Panc1 (cell line): ENCODE measurements at regions not wholly inside any gene's neighbourhood (a gene's known extent, or its start where the extent isn't known, plus 50 kb on each side); places are given as distances from the start of the nearest gene placed in this dataset.

Experiments
- ATAC-seq: fragments of 200-7000 bp; cut with Tn5 transposase; 2 replicates; pipeline ENCODE4 v1.9.1; 2020; ENCODE audit warnings: mild to moderate bottlenecking, moderate library complexity
- BruUV-seq: library from RNA; stranded (reverse); fragments of 400-500 nt; replicated peaks from 2 replicates; lab custom pipeline; 2021; lab: Mats Ljungman, UMichigan
- CTCF ChIA-PET: fragments of 300-600 bp; sonication (Branson Sonifier 250); formaldehyde crosslinking; loops from one replicate; lab custom pipeline; 2022; ENCODE audit warnings: antibody characterized with exemption; lab: Charles Lee
- POLR2A ChIA-PET: fragments of 300-600 bp; sonication (Branson Sonifier 250); formaldehyde crosslinking; loops from one replicate; lab custom pipeline; 2022; ENCODE audit warnings: antibody characterized with exemption; lab: Charles Lee
- DNase-seq: peaks from one replicate; pipeline ENCODE4 v3.0.0-alpha.2; 2010; ENCODE audit warnings: low read depth, low spot score
- H3K27ac ChIP-seq: 2 replicates; pipeline ENCODE4 v1.5.1; 2011; ENCODE audit warnings: mild to moderate bottlenecking, low read length, inconsistent platforms
- H3K27me3 ChIP-seq: fragments of 200-500 bp; sonication (Bioruptor generic); 2 replicates; pipeline ENCODE4 v1.6.0; 2014; ENCODE audit warnings: low read length, inconsistent platforms; ENCODE audit not compliant: control insufficient read depth, insufficient read depth
- H3K36me3 ChIP-seq: fragments of 200-500 bp; sonication (Bioruptor generic); 2 replicates; pipeline ENCODE4 v1.5.1; 2014; ENCODE audit warnings: inconsistent platforms, mild to moderate bottlenecking, low read length, moderate library complexity; ENCODE audit not compliant: control insufficient read depth, insufficient read depth
- H3K4me1 ChIP-seq: 2 replicates; pipeline ENCODE4 v1.5.1; 2011; ENCODE audit warnings: inconsistent platforms, mild to moderate bottlenecking, low read length, moderate library complexity; ENCODE audit not compliant: control insufficient read depth, insufficient read depth
- H3K4me3 ChIP-seq, 2 experiments: 2 replicates each; pipeline ENCODE4 v1.5.1; 2011 to 2012; ENCODE audit warnings: low read depth in 2 of 2, low read length in 2 of 2, mild to moderate bottlenecking in 2 of 2, inconsistent platforms in 1 of 2, moderate library complexity in 1 of 2
- H3K9me3 ChIP-seq: fragments of 200-500 bp; sonication (Bioruptor generic); 2 replicates; pipeline ENCODE4 v1.5.1; 2014; ENCODE audit warnings: low read depth, mild to moderate bottlenecking, inconsistent platforms, low read length, moderate library complexity; ENCODE audit not compliant: control insufficient read depth, insufficient read depth
- POLR2AphosphoS5 ChIP-seq: IDR thresholded peaks from 2 replicates; pipeline ENCODE4 v1.6.1; 2012; ENCODE audit warnings: mild to moderate bottlenecking, low read depth, low read length, moderate library complexity
- SIN3A ChIP-seq: IDR thresholded peaks from 2 replicates; pipeline ENCODE4 v1.6.1; 2012; ENCODE audit warnings: low read depth, mild to moderate bottlenecking, low read length, moderate library complexity, borderline replicate concordance; ENCODE audit not compliant: insufficient read depth
- TCF7L2 ChIP-seq: IDR thresholded peaks from 2 replicates; pipeline ENCODE4 v1.6.1; 2011; ENCODE audit warnings: mild to moderate bottlenecking, low read depth, low read length, inconsistent platforms
- in situ Hi-C: cut with HindIII; loops from 2 replicates; pipeline ENCODE4 v1.10.0; 2016; ENCODE audit warnings: low sequenced_read_pairs, low pct_unique_long_range_greater_than_20kb
- intact Hi-C: fragments of 100-400 bp; cut with micrococcal nuclease; formaldehyde crosslinking; loops from one replicate; pipeline ENCODE4 v1.10.0; 2022; ENCODE audit not compliant: unreplicated experiment
- TF ChIP-seq, protein P1 (sequence below): fragments of 450-650 bp; IDR thresholded peaks from 2 replicates; pipeline ENCODE4 v1.5.1; 2017; ENCODE audit warnings: mild to moderate bottlenecking
- TF ChIP-seq, protein P2 (sequence below), 2 experiments: IDR thresholded peaks; 2 replicates each; pipeline ENCODE4 v1.6.1; 2011 to 2012; ENCODE audit warnings: low read depth in 2 of 2, control low read depth in 1 of 2, low read length in 1 of 2, mild to moderate bottlenecking in 1 of 2, moderate library complexity in 1 of 2; ENCODE audit not compliant: insufficient read depth in 1 of 2

DNA sequence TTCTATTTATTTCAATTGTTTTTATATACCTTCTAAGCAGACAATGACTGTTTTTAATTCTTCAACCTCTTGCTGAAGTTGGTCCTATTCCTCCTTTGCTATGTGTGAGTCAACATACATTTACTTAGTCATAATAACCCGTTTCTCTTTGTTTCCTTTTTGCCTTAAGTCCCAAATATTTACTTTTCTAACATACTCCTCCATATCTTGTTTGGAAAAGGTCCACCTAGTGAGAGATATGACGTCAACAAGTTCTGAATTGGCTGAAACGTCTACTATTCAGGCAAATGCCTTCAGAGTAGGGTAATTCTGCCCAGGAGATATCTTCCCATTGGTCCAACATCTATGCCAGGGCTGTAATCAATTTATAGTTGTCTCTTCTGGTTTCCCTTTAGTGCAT is 179.3 kb upstream of the GEMIN8 start:
- in situ Hi-C loops (no loop called here), intact Hi-C loops (no loop called here)
- no peak for ATAC-seq
- POLR2A ChIA-PET: no interaction called here
- no peak for DNase-seq
- Histone ChIP-seq H3K27ac (no peak overlapping the region), H3K4me1 (no peaks in the 10 kb centered on the region), H3K9me3 (no peaks in the 10 kb centered on the region), H3K4me3 (no peak overlapping the region), H3K27me3 (no peaks in the 10 kb centered on the region), H3K36me3 (no peaks in the 10 kb centered on the region)
- CTCF ChIA-PET: no interaction called here
- TF ChIP-seq SIN3A: no peak
- no peak for TF ChIP-seq TCF7L2
- TF ChIP-seq, protein P1, sequence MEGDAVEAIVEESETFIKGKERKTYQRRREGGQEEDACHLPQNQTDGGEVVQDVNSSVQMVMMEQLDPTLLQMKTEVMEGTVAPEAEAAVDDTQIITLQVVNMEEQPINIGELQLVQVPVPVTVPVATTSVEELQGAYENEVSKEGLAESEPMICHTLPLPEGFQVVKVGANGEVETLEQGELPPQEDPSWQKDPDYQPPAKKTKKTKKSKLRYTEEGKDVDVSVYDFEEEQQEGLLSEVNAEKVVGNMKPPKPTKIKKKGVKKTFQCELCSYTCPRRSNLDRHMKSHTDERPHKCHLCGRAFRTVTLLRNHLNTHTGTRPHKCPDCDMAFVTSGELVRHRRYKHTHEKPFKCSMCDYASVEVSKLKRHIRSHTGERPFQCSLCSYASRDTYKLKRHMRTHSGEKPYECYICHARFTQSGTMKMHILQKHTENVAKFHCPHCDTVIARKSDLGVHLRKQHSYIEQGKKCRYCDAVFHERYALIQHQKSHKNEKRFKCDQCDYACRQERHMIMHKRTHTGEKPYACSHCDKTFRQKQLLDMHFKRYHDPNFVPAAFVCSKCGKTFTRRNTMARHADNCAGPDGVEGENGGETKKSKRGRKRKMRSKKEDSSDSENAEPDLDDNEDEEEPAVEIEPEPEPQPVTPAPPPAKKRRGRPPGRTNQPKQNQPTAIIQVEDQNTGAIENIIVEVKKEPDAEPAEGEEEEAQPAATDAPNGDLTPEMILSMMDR: no peak
- TF ChIP-seq, protein P2, sequence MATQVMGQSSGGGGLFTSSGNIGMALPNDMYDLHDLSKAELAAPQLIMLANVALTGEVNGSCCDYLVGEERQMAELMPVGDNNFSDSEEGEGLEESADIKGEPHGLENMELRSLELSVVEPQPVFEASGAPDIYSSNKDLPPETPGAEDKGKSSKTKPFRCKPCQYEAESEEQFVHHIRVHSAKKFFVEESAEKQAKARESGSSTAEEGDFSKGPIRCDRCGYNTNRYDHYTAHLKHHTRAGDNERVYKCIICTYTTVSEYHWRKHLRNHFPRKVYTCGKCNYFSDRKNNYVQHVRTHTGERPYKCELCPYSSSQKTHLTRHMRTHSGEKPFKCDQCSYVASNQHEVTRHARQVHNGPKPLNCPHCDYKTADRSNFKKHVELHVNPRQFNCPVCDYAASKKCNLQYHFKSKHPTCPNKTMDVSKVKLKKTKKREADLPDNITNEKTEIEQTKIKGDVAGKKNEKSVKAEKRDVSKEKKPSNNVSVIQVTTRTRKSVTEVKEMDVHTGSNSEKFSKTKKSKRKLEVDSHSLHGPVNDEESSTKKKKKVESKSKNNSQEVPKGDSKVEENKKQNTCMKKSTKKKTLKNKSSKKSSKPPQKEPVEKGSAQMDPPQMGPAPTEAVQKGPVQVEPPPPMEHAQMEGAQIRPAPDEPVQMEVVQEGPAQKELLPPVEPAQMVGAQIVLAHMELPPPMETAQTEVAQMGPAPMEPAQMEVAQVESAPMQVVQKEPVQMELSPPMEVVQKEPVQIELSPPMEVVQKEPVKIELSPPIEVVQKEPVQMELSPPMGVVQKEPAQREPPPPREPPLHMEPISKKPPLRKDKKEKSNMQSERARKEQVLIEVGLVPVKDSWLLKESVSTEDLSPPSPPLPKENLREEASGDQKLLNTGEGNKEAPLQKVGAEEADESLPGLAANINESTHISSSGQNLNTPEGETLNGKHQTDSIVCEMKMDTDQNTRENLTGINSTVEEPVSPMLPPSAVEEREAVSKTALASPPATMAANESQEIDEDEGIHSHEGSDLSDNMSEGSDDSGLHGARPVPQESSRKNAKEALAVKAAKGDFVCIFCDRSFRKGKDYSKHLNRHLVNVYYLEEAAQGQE (IDR thresholded peaks at IDR 0.05; ENCODE audit: insufficient read depth in 1 of 2, low read depth in 2 of 2, low read length in 1 of 2): no peak
- no peak for TF ChIP-seq POLR2AphosphoS5
- BruUV-seq: no TSS peak

DNA sequence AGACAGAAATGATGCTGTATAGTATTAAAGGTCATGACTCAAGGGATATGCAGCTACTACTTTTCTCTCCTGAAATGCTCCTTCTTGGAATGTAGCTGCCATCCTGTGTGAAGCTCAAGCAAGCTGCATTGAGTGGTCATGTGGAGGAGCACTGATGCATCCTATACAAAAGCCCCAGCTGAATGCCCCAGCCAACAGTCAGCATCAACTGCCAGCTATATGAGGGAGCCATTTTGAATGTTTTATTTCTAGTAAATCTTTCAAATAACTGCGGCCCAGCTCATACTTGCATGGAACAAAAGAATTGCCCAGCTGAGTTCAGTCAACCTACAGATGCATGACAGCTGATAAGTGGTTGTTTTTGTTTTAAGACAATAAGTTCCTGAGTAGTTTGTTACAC is 165.0 kb upstream of the GEMIN8 start:
- in situ Hi-C loops (no loop called here), intact Hi-C loops (no loop called here)
- Histone ChIP-seq H3K36me3 (no peaks in the 10 kb centered on the region), H3K27me3 (no peaks in the 10 kb centered on the region), H3K4me1 (no peaks in the 10 kb centered on the region), H3K27ac (no peak overlapping the region), H3K4me3 (no peak overlapping the region), H3K9me3 (no peaks in the 10 kb centered on the region)
- POLR2A ChIA-PET: no interaction called here
- ATAC-seq (no peak), DNase-seq (no peak)
- CTCF ChIA-PET: no interaction called here
- TF ChIP-seq, protein P2 (IDR thresholded peaks at IDR 0.05; ENCODE audit: insufficient read depth in 1 of 2, low read depth in 2 of 2, low read length in 1 of 2): no peak
- TF ChIP-seq POLR2AphosphoS5: no peak
- TF ChIP-seq SIN3A: no peak
- TF ChIP-seq, protein P1: no peak
- TF ChIP-seq TCF7L2: no peak
- no TSS peak for BruUV-seq
